ENCODE measurements at regions not wholly inside any gene's neighbourhood (a gene's known extent, or its start where the extent isn't known, plus 50 kb on each side); places are given as distances from the start of the nearest gene placed in this dataset.

DNA sequence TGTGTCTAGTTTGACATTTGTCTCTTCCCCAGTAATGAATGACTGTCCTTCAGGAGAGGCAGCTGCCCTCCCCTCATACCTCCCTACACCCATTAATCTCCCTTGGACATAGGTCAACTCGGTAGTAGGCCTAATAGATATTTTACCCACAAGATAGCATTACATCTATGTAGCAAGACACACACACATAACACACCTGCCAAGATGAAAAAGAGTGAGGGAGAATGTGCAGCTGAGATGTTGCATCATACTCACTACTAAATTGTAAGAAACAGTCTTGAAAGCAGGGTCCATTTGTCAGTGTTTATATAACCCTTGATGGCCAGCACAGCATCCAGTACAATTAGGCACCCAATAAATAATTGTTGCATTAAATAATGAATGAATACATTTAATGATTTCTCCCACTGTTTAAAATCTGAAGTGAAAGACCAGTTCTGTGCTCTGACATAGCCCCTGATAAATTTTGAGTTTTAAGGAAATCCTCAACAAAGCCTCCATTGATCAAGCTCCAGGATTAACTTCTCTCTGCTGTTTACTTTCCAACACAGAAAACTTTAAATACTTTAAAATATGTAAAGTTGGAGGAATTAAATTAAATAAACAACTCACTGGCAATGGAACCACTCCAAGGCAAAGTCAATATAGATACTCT lies 440.8 kb upstream of the RASGEF1B start:
- Histone ChIP-seq H3K27me3 (ENCODE audit: control insufficient read depth in 1 of 2, insufficient read depth in 2 of 2, low read length in 2 of 2) (peaks cover 0 to 2% of the 10 kb centered on the region in 2 donors), H3K4me3 (ENCODE audit: low read length in 2 of 2) (no peak overlapping the region), H3K27ac (ENCODE audit: low read length) (no peak overlapping the region), H3K9ac (ENCODE audit: low read length in 2 of 2) (no peak overlapping the region), H3K36me3 (ENCODE audit: control insufficient read depth in 2 of 2, insufficient read depth in 2 of 2, low read length in 2 of 2) (no peaks in the 10 kb centered on the region), H3K4me1 (ENCODE audit: control insufficient read depth, insufficient read depth, low read length) (no peaks in the 10 kb centered on the region), H3K9me3 (ENCODE audit: control insufficient read depth in 2 of 2, low read length in 2 of 2) (no peaks in the 10 kb centered on the region)

GRCh38 chr4:81906905-81907304 lies 435.2 kb upstream of the RASGEF1B start:
- no peaks in the 10 kb centered on the region for H3K9me3 ChIP-seq (ENCODE audit: control insufficient read depth in 2 of 2, low read length in 2 of 2)
- H3K27ac ChIP-seq (ENCODE audit: low read length) = no peak overlapping the region
- no peaks in the 10 kb centered on the region for H3K27me3 ChIP-seq (ENCODE audit: control insufficient read depth in 1 of 2, insufficient read depth in 2 of 2, low read length in 2 of 2)

GRCh38 chr4:81905971-81906370 lies 434.3 kb upstream of the RASGEF1B start:
- Histone ChIP-seq H3K4me1 (ENCODE audit: control insufficient read depth, insufficient read depth, low read length) (no peaks in the 10 kb centered on the region), H3K4me3 (ENCODE audit: low read length in 2 of 2) (no peak overlapping the region), H3K9ac (ENCODE audit: low read length in 2 of 2) (no peak overlapping the region), H3K27ac (ENCODE audit: low read length) (no peak overlapping the region), H3K27me3 (ENCODE audit: control insufficient read depth in 1 of 2, insufficient read depth in 2 of 2, low read length in 2 of 2) (no peaks in the 10 kb centered on the region), H3K36me3 (ENCODE audit: control insufficient read depth in 2 of 2, insufficient read depth in 2 of 2, low read length in 2 of 2) (no peaks in the 10 kb centered on the region), H3K9me3 (ENCODE audit: control insufficient read depth in 2 of 2, low read length in 2 of 2) (no peaks in the 10 kb centered on the region)

More at GRCh38 chr4:81906905-81907304, 435.2 kb upstream of the RASGEF1B start:
- no peak overlapping the region for H3K9ac ChIP-seq (ENCODE audit: low read length in 2 of 2)
- H3K36me3 ChIP-seq (ENCODE audit: control insufficient read depth in 2 of 2, insufficient read depth in 2 of 2, low read length in 2 of 2) = no peaks in the 10 kb centered on the region
- no peak overlapping the region for H3K4me3 ChIP-seq (ENCODE audit: low read length in 2 of 2)
- no peaks in the 10 kb centered on the region for H3K4me1 ChIP-seq (ENCODE audit: control insufficient read depth, insufficient read depth, low read length)

GRCh38 chr4:81904121-81904520 lies 432.4 kb upstream of the RASGEF1B start:
- no peaks in the 10 kb centered on the region for H3K27me3 ChIP-seq (ENCODE audit: control insufficient read depth in 1 of 2, insufficient read depth in 2 of 2, low read length in 2 of 2)
- no peak overlapping the region for H3K4me3 ChIP-seq (ENCODE audit: low read length in 2 of 2)
- no peaks in the 10 kb centered on the region for H3K9me3 ChIP-seq (ENCODE audit: control insufficient read depth in 2 of 2, low read length in 2 of 2)
- no peaks in the 10 kb centered on the region for H3K4me1 ChIP-seq (ENCODE audit: control insufficient read depth, insufficient read depth, low read length)
- no peaks in the 10 kb centered on the region for H3K36me3 ChIP-seq (ENCODE audit: control insufficient read depth in 2 of 2, insufficient read depth in 2 of 2, low read length in 2 of 2)
- H3K9ac ChIP-seq (ENCODE audit: low read length in 2 of 2) = no peak overlapping the region
- no peak overlapping the region for H3K27ac ChIP-seq (ENCODE audit: low read length)

GRCh38 chr4:81903212-81903611 lies 431.5 kb upstream of the RASGEF1B start:
- Histone ChIP-seq H3K4me3 (ENCODE audit: low read length in 2 of 2) (no peak overlapping the region), H3K27me3 (ENCODE audit: control insufficient read depth in 1 of 2, insufficient read depth in 2 of 2, low read length in 2 of 2) (no peaks in the 10 kb centered on the region), H3K9me3 (ENCODE audit: control insufficient read depth in 2 of 2, low read length in 2 of 2) (no peaks in the 10 kb centered on the region), H3K9ac (ENCODE audit: low read length in 2 of 2) (no peak overlapping the region), H3K4me1 (ENCODE audit: control insufficient read depth, insufficient read depth, low read length) (no peaks in the 10 kb centered on the region), H3K27ac (ENCODE audit: low read length) (no peak overlapping the region), H3K36me3 (ENCODE audit: control insufficient read depth in 2 of 2, insufficient read depth in 2 of 2, low read length in 2 of 2) (no peaks in the 10 kb centered on the region)

GRCh38 chr4:81898862-81899504 lies 427.3 kb upstream of the RASGEF1B start:
- H3K9ac ChIP-seq (ENCODE audit: low read length in 2 of 2) = no peak overlapping the region
- no peaks in the 10 kb centered on the region for H3K9me3 ChIP-seq (ENCODE audit: control insufficient read depth in 2 of 2, low read length in 2 of 2)
- H3K36me3 ChIP-seq (ENCODE audit: control insufficient read depth in 2 of 2, insufficient read depth in 2 of 2, low read length in 2 of 2) = no peaks in the 10 kb centered on the region
- no peaks in the 10 kb centered on the region for H3K27me3 ChIP-seq (ENCODE audit: control insufficient read depth in 1 of 2, insufficient read depth in 2 of 2, low read length in 2 of 2)
- no peak overlapping the region for H3K27ac ChIP-seq (ENCODE audit: low read length)
- no peaks in the 10 kb centered on the region for H3K4me1 ChIP-seq (ENCODE audit: control insufficient read depth, insufficient read depth, low read length)
- H3K4me3 ChIP-seq (ENCODE audit: low read length in 2 of 2) = no peak overlapping the region

DNA sequence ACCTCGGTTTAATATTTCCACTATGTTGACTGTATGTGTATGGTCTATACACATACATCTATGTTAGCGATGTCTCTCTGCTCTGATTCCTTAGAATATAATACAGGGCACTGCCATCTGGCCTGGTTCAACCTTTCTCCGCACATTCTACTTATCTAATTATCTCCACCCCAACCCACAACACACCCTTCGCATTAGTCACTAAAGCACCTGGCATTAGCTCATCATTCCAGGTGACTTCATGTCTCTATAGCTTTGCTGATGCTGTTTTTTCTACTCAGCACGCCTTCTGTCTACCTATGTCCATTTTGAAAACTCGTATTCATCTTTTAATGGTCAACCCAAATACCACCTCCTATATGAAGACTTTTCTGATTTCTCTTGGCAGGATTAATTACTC lies 425.2 kb upstream of the RASGEF1B start:
- H3K36me3 ChIP-seq (ENCODE audit: control insufficient read depth in 2 of 2, insufficient read depth in 2 of 2, low read length in 2 of 2) = no peaks in the 10 kb centered on the region
- no peaks in the 10 kb centered on the region for H3K4me1 ChIP-seq (ENCODE audit: control insufficient read depth, insufficient read depth, low read length)
- no peak overlapping the region for H3K4me3 ChIP-seq (ENCODE audit: low read length in 2 of 2)
- H3K27me3 ChIP-seq (ENCODE audit: control insufficient read depth in 1 of 2, insufficient read depth in 2 of 2, low read length in 2 of 2) = no peaks in the 10 kb centered on the region
- H3K9me3 ChIP-seq (ENCODE audit: control insufficient read depth in 2 of 2, low read length in 2 of 2) = no peaks in the 10 kb centered on the region
- H3K9ac ChIP-seq (ENCODE audit: low read length in 2 of 2) = no peak overlapping the region
- no peak overlapping the region for H3K27ac ChIP-seq (ENCODE audit: low read length)

DNA sequence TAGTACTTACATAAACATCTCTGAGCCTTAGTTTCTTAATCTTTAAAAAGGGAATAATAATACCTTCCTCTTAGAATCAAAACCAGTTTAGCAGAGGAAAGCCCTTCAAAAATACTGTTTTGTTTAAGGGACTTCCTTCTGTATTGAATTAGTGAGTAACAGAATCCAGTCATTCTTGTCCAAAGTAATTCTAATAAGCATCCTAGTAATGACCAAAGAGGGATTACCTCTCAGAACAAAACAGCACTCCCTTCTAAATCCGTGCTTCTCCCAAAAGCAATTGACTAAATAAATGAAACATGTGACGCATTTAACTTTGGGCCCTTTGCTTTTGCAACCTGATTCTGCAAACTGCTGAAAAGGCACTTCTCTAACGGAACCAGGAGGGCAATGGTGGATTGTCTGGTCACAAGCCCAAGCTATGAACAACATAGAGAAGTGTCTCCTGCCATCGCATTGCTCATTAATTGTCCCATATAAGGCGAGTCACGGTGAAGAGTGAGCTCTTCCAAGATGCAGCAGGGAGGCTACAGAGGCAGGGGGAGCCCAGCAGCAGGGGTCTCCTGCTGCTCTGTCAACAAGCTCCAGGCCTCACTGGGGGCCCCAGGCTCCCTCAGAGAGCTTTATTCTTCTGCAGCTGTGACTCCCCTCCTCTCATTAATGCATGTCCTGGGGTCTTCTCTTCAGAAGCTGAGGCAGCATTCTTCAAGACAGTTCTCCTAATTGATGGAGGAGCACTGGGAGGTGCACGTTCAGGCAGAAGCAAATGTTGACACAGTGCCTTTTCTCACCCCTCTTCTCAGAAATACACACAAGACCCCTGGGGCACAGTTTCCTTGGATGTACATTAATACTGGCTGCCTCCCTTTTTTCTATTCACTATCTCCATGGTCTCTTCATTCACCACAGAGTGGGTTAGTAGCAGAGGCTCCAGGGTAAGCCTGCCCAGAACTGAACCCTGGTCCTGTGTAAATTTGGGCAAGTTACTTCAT lies 419.6 kb upstream of the RASGEF1B start:
- H3K27ac ChIP-seq (ENCODE audit: low read length) = no peak overlapping the region
- H3K27me3 ChIP-seq (ENCODE audit: control insufficient read depth in 1 of 2, insufficient read depth in 2 of 2, low read length in 2 of 2) = no peaks in the 10 kb centered on the region
- no peak overlapping the region for H3K4me3 ChIP-seq (ENCODE audit: low read length in 2 of 2)
- H3K9ac ChIP-seq (ENCODE audit: low read length in 2 of 2) = no peak overlapping the region
- no peaks in the 10 kb centered on the region for H3K4me1 ChIP-seq (ENCODE audit: control insufficient read depth, insufficient read depth, low read length)
- no peaks in the 10 kb centered on the region for H3K36me3 ChIP-seq (ENCODE audit: control insufficient read depth in 2 of 2, insufficient read depth in 2 of 2, low read length in 2 of 2)
- H3K9me3 ChIP-seq (ENCODE audit: control insufficient read depth in 2 of 2, low read length in 2 of 2) = no peaks in the 10 kb centered on the region

DNA sequence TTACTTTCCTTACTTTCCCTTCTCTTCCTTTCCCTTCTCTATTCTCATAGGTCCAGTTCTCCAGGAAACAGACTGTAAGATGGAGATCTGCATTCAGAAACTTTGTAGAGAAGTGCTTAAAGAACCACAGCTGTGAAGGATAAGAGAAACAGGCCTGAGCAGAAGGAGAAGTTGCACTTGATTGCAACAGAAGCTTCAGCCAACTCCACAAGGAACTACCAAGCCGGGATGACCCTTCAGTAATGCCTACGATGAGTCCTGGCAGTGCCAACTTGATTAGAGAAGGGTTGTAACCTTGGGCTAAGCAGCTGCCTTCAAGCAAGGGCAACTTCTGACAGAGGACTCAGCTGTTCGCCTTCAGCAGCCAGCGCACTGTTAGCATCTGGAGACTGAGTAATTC lies 413.3 kb upstream of the RASGEF1B start:
- Histone ChIP-seq H3K27ac (ENCODE audit: low read length) (no peak overlapping the region), H3K4me3 (ENCODE audit: low read length in 2 of 2) (no peak overlapping the region), H3K9ac (ENCODE audit: low read length in 2 of 2) (no peak overlapping the region), H3K36me3 (ENCODE audit: control insufficient read depth in 2 of 2, insufficient read depth in 2 of 2, low read length in 2 of 2) (no peaks in the 10 kb centered on the region), H3K27me3 (ENCODE audit: control insufficient read depth in 1 of 2, insufficient read depth in 2 of 2, low read length in 2 of 2) (no peaks in the 10 kb centered on the region), H3K9me3 (ENCODE audit: control insufficient read depth in 2 of 2, low read length in 2 of 2) (no peaks in the 10 kb centered on the region), H3K4me1 (ENCODE audit: control insufficient read depth, insufficient read depth, low read length) (no peaks in the 10 kb centered on the region)

DNA sequence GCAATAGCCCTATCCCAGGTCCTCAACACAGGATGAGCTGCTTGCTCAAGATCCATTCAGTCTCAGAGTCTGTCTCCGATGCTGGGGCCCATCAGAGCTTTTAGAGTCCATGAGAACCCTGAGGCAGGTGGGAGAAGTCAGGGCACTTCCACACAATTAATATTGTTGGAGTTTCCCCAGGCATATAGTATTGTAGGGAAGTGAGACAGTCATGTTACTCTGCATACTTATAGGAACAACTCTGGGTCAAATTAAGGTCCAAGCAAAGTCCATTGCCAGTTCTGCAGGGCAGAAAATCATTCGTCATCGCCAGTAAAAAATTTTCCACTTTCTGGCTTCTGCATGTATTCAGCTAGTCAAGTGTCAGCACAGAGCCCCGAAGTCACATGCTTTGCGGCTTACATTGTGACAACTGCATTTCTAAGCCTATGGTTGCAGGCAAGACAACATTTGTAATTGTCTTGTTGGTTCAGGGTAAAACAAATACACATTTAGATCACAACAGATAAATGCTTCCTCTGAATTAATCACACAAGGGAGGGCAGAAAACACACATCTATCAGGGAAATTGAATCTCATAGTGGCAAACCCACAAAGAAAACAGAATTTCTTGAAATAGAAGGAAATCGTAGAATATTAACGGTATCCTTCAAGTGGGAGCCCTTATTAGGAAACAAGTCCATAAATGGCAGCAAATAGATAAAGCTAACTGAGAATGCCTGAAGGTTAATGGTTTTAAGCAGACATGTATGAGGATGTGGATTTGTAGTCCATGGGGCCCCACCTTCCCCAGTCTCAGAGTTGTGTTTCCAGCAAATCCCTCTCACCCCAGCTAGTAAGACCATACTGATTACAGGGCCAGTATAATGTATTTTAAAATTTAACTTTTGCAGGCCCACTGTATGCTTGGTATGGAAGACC lies 412.1 kb upstream of the RASGEF1B start:
- Histone ChIP-seq H3K9me3 (ENCODE audit: control insufficient read depth in 2 of 2, low read length in 2 of 2) (no peaks in the 10 kb centered on the region), H3K27ac (ENCODE audit: low read length) (no peak overlapping the region), H3K4me1 (ENCODE audit: control insufficient read depth, insufficient read depth, low read length) (no peaks in the 10 kb centered on the region), H3K27me3 (ENCODE audit: control insufficient read depth in 1 of 2, insufficient read depth in 2 of 2, low read length in 2 of 2) (no peaks in the 10 kb centered on the region), H3K4me3 (ENCODE audit: low read length in 2 of 2) (no peak overlapping the region), H3K9ac (ENCODE audit: low read length in 2 of 2) (no peak overlapping the region), H3K36me3 (ENCODE audit: control insufficient read depth in 2 of 2, insufficient read depth in 2 of 2, low read length in 2 of 2) (no peaks in the 10 kb centered on the region)

Data from stomach smooth muscle (tissue), 2 donors.